PC-9 (cell line): ENCODE measurements at regions not wholly inside any gene's neighbourhood (a gene's known extent, or its start where the extent isn't known, plus 50 kb on each side); places are given as distances from the start of the nearest gene placed in this dataset.

Experiments used
- BruUV-seq: library from RNA; stranded (reverse); fragments of 400-500 nt; replicated peaks from 2 replicates; lab custom pipeline; 2021; lab: Mats Ljungman, UMichigan
- CTCF ChIA-PET: fragments of 300-600 bp; sonication (Branson Sonifier 250); formaldehyde crosslinking; loops from one replicate; lab custom pipeline; 2022; ENCODE audit warnings: antibody characterized with exemption; lab: Charles Lee
- POLR2A ChIA-PET: fragments of 300-600 bp; sonication (Branson Sonifier 250); formaldehyde crosslinking; loops from one replicate; lab custom pipeline; 2022; ENCODE audit warnings: antibody characterized with exemption; ENCODE audit not compliant: unreplicated experiment; lab: Charles Lee
- DNase-seq, 2 experiments: peaks; one replicate each; pipeline versions ENCODE4 v3.0.0 to v3.0.0-alpha.2; 2015 to 2022; ENCODE audit warnings: mixed read lengths in 1 of 2
- H2AFZ ChIP-seq: fragments of 200-600 bp; sonication (generic); 2 replicates; pipeline ENCODE4 v1.8.1; 2017; ENCODE audit warnings: antibody characterized with exemption
- H3F3A ChIP-seq: fragments of 200-600 bp; sonication (generic); 2 replicates; pipeline ENCODE4 v1.8.1; 2017; ENCODE audit warnings: antibody characterized with exemption, mild to moderate bottlenecking, low read depth; ENCODE audit not compliant: insufficient read depth
- H3K27ac ChIP-seq: fragments of 200-600 bp; sonication (generic); 2 replicates; pipeline ENCODE4 v1.6.1; 2016; ENCODE audit warnings: mixed run types
- H3K27me3 ChIP-seq: fragments of 200-600 bp; sonication (generic); 2 replicates; pipeline ENCODE4 v1.6.1; 2016; ENCODE audit warnings: low read depth, mixed run types; ENCODE audit not compliant: insufficient read depth
- H3K36me3 ChIP-seq: fragments of 200-600 bp; sonication (generic); 2 replicates; pipeline ENCODE4 v1.6.1; 2016; ENCODE audit warnings: low read depth, mixed run types
- H3K4me1 ChIP-seq: fragments of 200-600 bp; sonication (generic); replicated peaks from 2 replicates; pipeline ENCODE4 v1.6.1; 2016; ENCODE audit warnings: mixed run types; ENCODE audit not compliant: insufficient read depth
- H3K4me2 ChIP-seq: fragments of 200-600 bp; sonication (generic); 2 replicates; pipeline ENCODE4 v1.6.1; 2017; ENCODE audit warnings: mixed run types
- H3K4me3 ChIP-seq: fragments of 200-600 bp; sonication (generic); 2 replicates; pipeline ENCODE4 v1.6.1; 2016; ENCODE audit warnings: mixed run types
- H3K79me2 ChIP-seq: fragments of 200-600 bp; sonication (generic); 2 replicates; pipeline ENCODE4 v1.6.1; 2017; ENCODE audit warnings: low read depth, mixed run types
- H3K9me2 ChIP-seq: fragments of 200-600 bp; sonication (generic); 2 replicates; pipeline ENCODE4 v1.8.1; 2017; ENCODE audit warnings: mild to moderate bottlenecking; ENCODE audit not compliant: insufficient read depth
- H3K9me3 ChIP-seq: fragments of 200-600 bp; sonication (generic); 2 replicates; pipeline ENCODE4 v1.8.1; 2016; ENCODE audit warnings: low read depth; ENCODE audit not compliant: insufficient read depth
- H4K20me1 ChIP-seq: fragments of 200-600 bp; sonication (generic); 2 replicates; pipeline ENCODE4 v1.8.1; 2017; ENCODE audit not compliant: insufficient read depth
- EZH2 ChIP-seq: fragments of 200-600 bp; sonication (generic); IDR thresholded peaks from 2 replicates; pipeline ENCODE4 v1.8.0; 2017; ENCODE audit warnings: antibody characterized with exemption, low read depth
- intact Hi-C: fragments of 100-400 bp; cut with micrococcal nuclease; formaldehyde crosslinking; loops from one replicate; pipeline ENCODE4 v1.10.0; 2022; ENCODE audit not compliant: unreplicated experiment
- TF ChIP-seq, protein P1 (sequence below): fragments of 200-600 bp; sonication (generic); conservative IDR thresholded peaks from 2 replicates; pipeline ENCODE4 v1.6.1; 2017; ENCODE audit warnings: mixed run types, antibody characterized with exemption, mild to moderate bottlenecking, moderate library complexity

DNA sequence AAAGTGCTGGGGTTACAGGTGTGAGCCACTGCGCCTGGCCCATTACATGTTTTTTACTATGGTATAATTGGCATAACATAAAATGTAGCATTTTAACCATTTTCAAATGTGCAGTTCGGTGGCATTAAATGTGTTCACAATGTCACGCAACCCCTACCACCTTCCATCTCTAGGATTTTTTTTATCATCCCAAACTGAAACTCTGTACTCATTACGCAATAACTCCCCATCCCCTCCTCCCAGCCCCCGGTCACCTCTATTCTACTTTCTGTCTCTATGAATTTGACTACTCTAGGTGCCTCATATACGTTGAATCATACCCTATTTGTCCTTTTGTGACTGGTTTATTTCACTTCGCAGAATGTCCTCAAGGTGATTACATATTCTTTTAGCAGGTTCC, 233.1 kb upstream of the ARID1B start:
- no peak for DNase-seq
- intact Hi-C loops = no loop called here
- no TSS peak for BruUV-seq
- H3K27me3 ChIP-seq = peaks cover 10% of the 10 kb centered on the region; the same call in 1 of the 2 replicates
- no peak overlapping the region for H2AFZ ChIP-seq
- no peaks in the 10 kb centered on the region for H3K36me3 ChIP-seq
- no peaks in the 10 kb centered on the region for H3K79me2 ChIP-seq
- TF ChIP-seq, protein P1, sequence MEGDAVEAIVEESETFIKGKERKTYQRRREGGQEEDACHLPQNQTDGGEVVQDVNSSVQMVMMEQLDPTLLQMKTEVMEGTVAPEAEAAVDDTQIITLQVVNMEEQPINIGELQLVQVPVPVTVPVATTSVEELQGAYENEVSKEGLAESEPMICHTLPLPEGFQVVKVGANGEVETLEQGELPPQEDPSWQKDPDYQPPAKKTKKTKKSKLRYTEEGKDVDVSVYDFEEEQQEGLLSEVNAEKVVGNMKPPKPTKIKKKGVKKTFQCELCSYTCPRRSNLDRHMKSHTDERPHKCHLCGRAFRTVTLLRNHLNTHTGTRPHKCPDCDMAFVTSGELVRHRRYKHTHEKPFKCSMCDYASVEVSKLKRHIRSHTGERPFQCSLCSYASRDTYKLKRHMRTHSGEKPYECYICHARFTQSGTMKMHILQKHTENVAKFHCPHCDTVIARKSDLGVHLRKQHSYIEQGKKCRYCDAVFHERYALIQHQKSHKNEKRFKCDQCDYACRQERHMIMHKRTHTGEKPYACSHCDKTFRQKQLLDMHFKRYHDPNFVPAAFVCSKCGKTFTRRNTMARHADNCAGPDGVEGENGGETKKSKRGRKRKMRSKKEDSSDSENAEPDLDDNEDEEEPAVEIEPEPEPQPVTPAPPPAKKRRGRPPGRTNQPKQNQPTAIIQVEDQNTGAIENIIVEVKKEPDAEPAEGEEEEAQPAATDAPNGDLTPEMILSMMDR = no peak
- no peak for TF ChIP-seq EZH2
- no peaks in the 10 kb centered on the region for H3F3A ChIP-seq
- ChIA-PET POLR2A (no interaction called here), CTCF (no interaction called here)
- no peaks in the 10 kb centered on the region for H3K4me1 ChIP-seq
- H3K27ac ChIP-seq = no peak overlapping the region
- H4K20me1 ChIP-seq = no peaks in the 10 kb centered on the region
- H3K9me3 ChIP-seq = no peaks in the 10 kb centered on the region
- H3K4me3 ChIP-seq = no peak overlapping the region
- no peak overlapping the region for H3K4me2 ChIP-seq
- H3K9me2 ChIP-seq = no peaks in the 10 kb centered on the region

- Histone ChIP-seq H3K4me2 (no peak overlapping the region), H3K9me2 (no peaks in the 10 kb centered on the region), H3K4me3 (no peak overlapping the region), H4K20me1 (no peaks in the 10 kb centered on the region), H3K27me3 (peaks cover 10% of the 10 kb centered on the region; the same call in 1 of the 2 replicates), H3K36me3 (no peaks in the 10 kb centered on the region), H3K79me2 (no peaks in the 10 kb centered on the region), H3K27ac (no peak overlapping the region), H2AFZ (no peak overlapping the region), H3K9me3 (no peaks in the 10 kb centered on the region), H3F3A (no peaks in the 10 kb centered on the region), H3K4me1 (no peaks in the 10 kb centered on the region)
- no peak for TF ChIP-seq EZH2
- TF ChIP-seq, protein P1 = no peak
- intact Hi-C loops = no loop called here
- ChIA-PET CTCF (no interaction called here), POLR2A (no interaction called here)
- no peak for DNase-seq
- no TSS peak for BruUV-seq
Measured at GRCh38 chr6:156543431-156543830, 233.7 kb upstream of the ARID1B start.

- ChIA-PET CTCF (no interaction called here), POLR2A (no interaction called here)
- Histone ChIP-seq H3K9me3 (no peaks in the 10 kb centered on the region), H3F3A (no peaks in the 10 kb centered on the region), H3K27me3 (no peaks in the 10 kb centered on the region), H3K36me3 (no peaks in the 10 kb centered on the region), H3K9me2 (no peaks in the 10 kb centered on the region), H3K79me2 (no peaks in the 10 kb centered on the region), H4K20me1 (no peaks in the 10 kb centered on the region), H3K27ac (no peak overlapping the region), H3K4me2 (no peak overlapping the region), H2AFZ (no peak overlapping the region), H3K4me1 (no peaks in the 10 kb centered on the region), H3K4me3 (no peak overlapping the region)
- no TSS peak for BruUV-seq
- intact Hi-C loops = no loop called here
- DNase-seq = no peak
- TF ChIP-seq EZH2 = no peak
- TF ChIP-seq, protein P1 = no peak
Measured at GRCh38 chr6:156538875-156539660, 238.1 kb upstream of the ARID1B start.
